ENCODE measurements at regions not wholly inside any gene's neighbourhood (a gene's known extent, or its start where the extent isn't known, plus 50 kb on each side); places are given as distances from the start of the nearest gene placed in this dataset.

DNA sequence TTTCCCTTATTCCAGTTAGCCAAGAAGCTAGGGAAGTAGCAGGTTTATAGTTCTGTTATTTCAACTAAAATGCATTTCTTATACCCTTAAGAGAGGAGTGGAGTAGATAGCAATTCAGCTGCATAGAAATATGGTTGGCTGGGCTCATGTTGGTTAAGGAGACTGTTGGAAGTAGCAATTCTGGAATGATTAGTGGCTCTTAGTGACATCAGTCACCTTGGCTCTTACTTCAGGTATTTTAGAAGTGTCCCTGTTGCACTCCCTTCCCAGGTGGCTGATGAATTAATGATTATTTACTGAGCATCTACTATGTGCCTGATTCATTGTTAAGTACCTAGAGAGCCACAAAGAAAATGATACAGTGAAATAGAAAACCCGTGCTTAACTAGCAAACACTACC lies 128.1 kb downstream of the MGST1 start:
- H3K4me1 ChIP-seq (ENCODE audit: insufficient read depth): no peaks in the 10 kb centered on the region
- no peaks in the 10 kb centered on the region for H3K27me3 Mint-ChIP-seq (ENCODE audit: insufficient read depth, low read depth, poor library complexity)
- no peaks in the 10 kb centered on the region for H3K4me1 Mint-ChIP-seq
- no peak overlapping the region for H3K4me3 ChIP-seq
- H3K79me2 ChIP-seq (replicated peaks; ENCODE audit: insufficient read depth): no peaks in the 10 kb centered on the region
- no peak for TF ChIP-seq ZNF114 (CRISPR knock-in tag; IDR thresholded peaks at IDR 0.05)
- no peak for TF ChIP-seq CTCF (conservative IDR thresholded peaks at IDR 0.05; ENCODE audit: low read depth in 2 of 2)
- TF ChIP-seq JUNB (IDR thresholded peaks at IDR 0.05; ENCODE audit: unreplicated experiment): no peak
- TF ChIP-seq EZH2phosphoT487 (IDR thresholded peaks at IDR 0.05; ENCODE audit: unreplicated experiment): no peak
- TF ChIP-seq EZH2 (IDR thresholded peaks at IDR 0.05; ENCODE audit: low read depth, unreplicated experiment): no peak
- TF ChIP-seq ZNF462 (CRISPR knock-in tag; IDR thresholded peaks at IDR 0.05): no peak
- TF ChIP-seq ZNF331 (CRISPR knock-in tag; IDR thresholded peaks at IDR 0.05; ENCODE audit: low read depth): no peak
- TF ChIP-seq, protein P1, sequence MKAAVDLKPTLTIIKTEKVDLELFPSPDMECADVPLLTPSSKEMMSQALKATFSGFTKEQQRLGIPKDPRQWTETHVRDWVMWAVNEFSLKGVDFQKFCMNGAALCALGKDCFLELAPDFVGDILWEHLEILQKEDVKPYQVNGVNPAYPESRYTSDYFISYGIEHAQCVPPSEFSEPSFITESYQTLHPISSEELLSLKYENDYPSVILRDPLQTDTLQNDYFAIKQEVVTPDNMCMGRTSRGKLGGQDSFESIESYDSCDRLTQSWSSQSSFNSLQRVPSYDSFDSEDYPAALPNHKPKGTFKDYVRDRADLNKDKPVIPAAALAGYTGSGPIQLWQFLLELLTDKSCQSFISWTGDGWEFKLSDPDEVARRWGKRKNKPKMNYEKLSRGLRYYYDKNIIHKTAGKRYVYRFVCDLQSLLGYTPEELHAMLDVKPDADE (IDR thresholded peaks at IDR 0.05): no peak
- no peak for TF ChIP-seq CREB1 (CRISPR knock-in tag; IDR thresholded peaks at IDR 0.05; ENCODE audit: low read depth)
- no peak for TF ChIP-seq NANOG (IDR thresholded peaks at IDR 0.05; ENCODE audit: borderline replicate concordance)
- TF ChIP-seq POLR2AphosphoS5 (IDR thresholded peaks at IDR 0.05; ENCODE audit: low read depth): no peak
- no peak for TF ChIP-seq STAT1 (IDR thresholded peaks at IDR 0.05; ENCODE audit: unreplicated experiment)
- TF ChIP-seq, protein P2, sequence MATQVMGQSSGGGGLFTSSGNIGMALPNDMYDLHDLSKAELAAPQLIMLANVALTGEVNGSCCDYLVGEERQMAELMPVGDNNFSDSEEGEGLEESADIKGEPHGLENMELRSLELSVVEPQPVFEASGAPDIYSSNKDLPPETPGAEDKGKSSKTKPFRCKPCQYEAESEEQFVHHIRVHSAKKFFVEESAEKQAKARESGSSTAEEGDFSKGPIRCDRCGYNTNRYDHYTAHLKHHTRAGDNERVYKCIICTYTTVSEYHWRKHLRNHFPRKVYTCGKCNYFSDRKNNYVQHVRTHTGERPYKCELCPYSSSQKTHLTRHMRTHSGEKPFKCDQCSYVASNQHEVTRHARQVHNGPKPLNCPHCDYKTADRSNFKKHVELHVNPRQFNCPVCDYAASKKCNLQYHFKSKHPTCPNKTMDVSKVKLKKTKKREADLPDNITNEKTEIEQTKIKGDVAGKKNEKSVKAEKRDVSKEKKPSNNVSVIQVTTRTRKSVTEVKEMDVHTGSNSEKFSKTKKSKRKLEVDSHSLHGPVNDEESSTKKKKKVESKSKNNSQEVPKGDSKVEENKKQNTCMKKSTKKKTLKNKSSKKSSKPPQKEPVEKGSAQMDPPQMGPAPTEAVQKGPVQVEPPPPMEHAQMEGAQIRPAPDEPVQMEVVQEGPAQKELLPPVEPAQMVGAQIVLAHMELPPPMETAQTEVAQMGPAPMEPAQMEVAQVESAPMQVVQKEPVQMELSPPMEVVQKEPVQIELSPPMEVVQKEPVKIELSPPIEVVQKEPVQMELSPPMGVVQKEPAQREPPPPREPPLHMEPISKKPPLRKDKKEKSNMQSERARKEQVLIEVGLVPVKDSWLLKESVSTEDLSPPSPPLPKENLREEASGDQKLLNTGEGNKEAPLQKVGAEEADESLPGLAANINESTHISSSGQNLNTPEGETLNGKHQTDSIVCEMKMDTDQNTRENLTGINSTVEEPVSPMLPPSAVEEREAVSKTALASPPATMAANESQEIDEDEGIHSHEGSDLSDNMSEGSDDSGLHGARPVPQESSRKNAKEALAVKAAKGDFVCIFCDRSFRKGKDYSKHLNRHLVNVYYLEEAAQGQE (IDR thresholded peaks at IDR 0.05; ENCODE audit: unreplicated experiment): no peak
- DNase-seq (ENCODE audit: low spot score) (no peak), ATAC-seq (no peak)
- H3K9me3 Mint-ChIP-seq: no peaks in the 10 kb centered on the region
- H2AFZ ChIP-seq: no peak overlapping the region
- no peak overlapping the region for H3K27ac ChIP-seq (ENCODE audit: low read depth)
- H3K27ac Mint-ChIP-seq: no peak overlapping the region
- H4K20me1 ChIP-seq (replicated peaks; ENCODE audit: insufficient read depth): no peaks in the 10 kb centered on the region
- H3K36me3 Mint-ChIP-seq (ENCODE audit: low read depth): no peaks in the 10 kb centered on the region
- H3F3A ChIP-seq (replicated peaks; ENCODE audit: low read depth): no peaks in the 10 kb centered on the region
- no peaks in the 10 kb centered on the region for H3K27me3 ChIP-seq (ENCODE audit: insufficient read depth)
- no peak overlapping the region for H3K4me2 ChIP-seq
- H3K36me3 ChIP-seq (ENCODE audit: insufficient read depth): no peaks in the 10 kb centered on the region
- no peak overlapping the region for H3K4me3 Mint-ChIP-seq
- H3K9me2 ChIP-seq (ENCODE audit: insufficient read depth): no peaks in the 10 kb centered on the region
